Activated CD4-positive, alpha-beta T cell treated with anti-CD3 and anti-CD28 coated beads, Interleukin-2, Interleukin-6, amounts not matched to agents 100 ng/mL and 50 ng/mL, durations not matched to agents 16 hours and 8 hours (primary cell): ENCODE measurements at regions not wholly inside any gene's neighbourhood (a gene's known extent, or its start where the extent isn't known, plus 50 kb on each side); places are given as distances from the start of the nearest gene placed in this dataset.
A peak's percentile ranks its signal among the peaks of the same experiment; 100 is the strongest.
"Not testable (repeated sequence)": the region's sequence is repeated elsewhere in the genome, so short reads cannot be mapped to it uniquely, and the experiment has no call there.

Source experiments
- DNase-seq: peaks from one replicate; pipeline ENCODE4 v3.0.0-alpha.2; 2020

DNA sequence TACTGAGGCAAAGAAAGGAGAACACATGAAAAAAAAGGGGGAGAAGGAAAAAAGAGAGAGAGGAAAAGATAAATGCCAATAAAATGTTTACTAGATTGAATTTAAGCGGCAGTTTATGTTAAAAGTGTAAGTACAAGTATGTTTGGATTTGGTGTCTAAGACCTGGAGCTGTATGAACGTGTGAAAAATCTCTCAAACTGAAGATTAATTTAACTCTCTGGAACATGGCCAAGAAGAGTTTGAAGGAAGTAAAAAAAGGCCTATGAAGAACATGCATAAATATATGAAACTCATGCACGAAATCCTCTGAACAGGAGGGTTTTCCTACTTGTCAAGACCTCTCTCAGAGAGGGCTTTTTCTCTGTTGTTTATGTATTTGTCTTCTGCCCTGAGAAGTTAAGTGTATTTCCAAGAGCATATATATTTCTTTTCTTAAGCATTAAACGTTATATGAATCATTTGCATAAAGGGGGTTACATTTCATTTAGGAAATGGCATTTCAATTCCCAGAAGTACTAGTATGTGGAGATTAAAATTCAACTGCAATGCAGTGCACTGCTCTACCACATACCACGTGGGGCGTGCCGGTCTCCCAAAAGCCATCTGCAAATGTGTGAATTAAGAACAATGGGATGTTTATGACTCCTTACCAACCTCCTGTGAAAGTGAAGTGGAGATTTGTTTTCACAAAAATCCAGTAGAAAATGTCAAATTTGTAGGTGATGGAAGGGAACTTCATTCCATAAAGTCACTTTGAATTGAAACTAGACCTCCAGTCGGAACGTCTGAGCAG, 281.1 kb upstream of the TRIB2 start:
- no peak for DNase-seq

DNA sequence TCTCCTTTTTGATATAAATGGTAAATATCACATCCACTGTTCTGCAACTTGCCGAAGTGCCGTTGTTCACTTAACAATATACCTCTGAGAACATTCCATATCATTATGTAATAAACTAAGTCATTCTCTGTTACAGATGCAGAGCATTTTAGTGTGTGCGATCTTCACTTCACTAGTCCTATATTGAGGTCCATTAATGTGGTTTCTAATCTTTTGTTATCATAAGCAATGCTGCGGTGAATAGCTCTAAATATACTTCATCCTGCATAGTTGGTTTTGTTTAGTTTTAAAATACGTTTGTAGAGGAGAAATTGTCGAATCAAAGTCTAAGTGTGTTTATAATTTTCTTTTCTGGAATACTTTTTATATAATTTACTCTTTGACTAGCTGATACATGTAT, 280.3 kb upstream of the TRIB2 start:
- DNase-seq, result no peak

DNA sequence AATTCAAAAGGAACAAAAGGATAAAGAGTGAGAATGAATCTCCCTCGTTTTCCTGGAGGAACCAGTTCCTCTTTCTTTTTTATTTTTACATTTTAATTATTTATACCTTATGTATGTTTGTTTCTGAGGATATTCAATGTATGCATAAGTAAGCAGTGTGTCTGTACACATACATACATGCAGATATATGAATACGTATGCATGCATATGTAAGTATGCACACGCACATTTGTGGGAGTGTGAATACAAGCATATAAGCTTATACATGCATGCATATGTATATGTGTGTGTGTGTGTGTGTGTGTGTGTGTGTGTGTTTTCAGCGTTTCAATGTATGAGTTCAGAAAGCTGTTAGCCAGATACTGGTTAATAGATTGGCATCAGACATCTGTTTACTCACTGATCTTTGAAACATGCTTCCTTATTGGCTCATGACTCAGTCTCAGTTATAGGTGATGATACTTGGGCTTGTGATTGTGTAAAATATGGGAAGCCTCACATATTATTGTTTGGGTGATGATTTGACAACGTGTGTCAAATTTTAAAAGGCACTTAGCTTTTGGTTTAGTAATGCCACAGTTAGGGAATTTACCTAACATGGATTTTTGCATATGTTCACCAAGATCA, 279.7 kb upstream of the TRIB2 start:
- no peak for DNase-seq

DNA sequence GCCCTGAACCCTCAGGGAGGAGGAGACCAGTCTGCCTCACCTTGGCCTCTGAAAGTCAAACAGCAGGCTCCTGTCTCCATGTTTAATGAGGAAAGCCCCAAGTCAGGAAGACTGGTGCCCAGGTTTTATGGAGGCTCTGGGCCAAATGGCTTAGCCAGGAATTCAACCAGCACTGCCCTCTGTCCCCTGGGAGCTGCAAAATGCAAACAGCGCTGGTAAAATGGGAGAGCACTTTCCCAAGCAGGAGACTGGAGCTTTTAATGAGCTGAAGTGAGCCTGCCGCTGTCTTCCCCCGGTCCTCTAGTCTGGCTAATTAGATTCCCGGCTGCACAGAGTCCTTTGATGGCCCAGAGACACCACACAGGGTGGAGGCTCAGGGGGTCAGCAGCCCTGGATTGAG, 276.0 kb upstream of the TRIB2 start:
- DNase-seq, result no peak

DNA sequence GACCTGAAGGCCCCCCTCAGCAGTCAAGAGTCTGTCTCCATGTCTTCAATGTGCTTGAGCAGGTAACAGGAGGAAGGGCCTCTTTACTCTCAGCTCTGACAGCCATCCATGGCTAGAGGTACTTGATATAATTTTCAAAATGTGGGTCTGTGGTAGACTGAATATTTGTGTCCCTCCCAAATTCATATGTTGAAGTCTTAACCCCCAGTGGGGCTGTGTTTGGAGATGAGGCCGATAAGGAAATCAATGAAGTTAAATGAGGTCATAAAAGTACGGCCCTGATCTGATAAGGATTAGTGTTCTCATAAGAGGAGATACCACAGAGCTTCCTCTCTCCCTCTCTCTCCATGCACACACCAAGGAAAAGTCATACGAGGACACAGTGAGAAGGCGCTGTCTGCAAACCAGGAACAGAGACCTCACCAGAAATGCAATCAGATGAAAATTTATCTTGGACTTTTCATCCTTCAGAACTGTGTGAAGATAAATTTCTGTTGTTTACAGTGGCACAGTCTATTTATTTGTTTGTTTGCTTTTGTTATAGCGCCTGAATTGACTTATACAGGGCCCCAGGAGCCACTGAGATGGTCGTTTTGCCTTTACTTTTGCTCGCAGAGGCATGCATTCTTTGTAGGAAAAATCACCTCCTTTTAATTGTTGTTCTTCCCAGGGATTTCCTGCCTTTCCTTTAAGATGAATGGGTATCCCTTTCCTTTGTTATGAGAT, 274.8 kb upstream of the TRIB2 start:
- DNase-seq, result no peak

DNA sequence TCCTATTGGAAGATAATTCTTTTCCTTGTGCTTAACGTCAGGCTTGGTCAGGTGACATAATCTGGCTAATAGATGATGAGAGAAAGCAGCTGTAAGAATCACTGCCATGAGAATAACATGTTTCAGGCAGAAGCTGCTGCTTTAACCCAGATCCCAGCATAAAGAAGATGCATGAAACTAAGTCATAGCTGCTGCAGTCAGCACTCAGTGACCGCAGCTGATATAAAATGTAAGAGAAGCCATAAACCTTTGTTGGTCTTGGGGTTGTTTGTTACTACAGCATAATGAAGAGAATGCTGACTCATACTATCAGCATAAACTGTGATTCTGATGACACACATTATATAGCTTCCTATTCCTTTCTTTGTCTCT, 274.3 kb upstream of the TRIB2 start:
- no peak for DNase-seq

DNA sequence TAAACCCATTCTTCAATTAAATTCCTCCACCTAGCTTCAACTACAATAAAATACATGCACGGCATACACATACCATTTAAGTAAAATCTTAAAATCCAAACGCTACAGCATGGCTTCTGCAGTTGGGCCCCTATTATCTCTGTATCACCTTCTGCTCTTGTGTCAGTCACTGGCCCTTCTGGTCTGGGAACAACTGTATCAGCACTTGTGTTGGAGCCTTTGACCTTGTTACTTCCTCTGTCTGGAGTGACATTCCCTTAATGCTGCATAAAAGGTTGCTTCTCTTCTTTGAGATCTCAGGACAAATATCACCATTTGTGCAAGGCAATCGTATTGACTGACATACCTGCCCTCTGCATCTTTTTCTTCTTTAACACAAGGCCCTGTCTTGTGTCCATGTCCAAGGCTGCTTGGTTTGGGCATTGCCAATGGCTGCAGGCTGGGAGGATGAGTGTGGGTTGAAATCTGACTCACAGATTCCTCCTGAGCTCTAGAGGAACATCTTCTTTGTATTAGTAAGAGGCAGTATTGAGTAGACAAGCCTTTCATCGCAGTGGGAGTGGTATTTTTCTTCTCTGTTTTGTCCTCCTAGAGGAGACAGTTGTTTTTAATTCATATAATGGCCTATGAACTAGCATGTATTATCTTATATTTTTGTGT, 267.8 kb upstream of the TRIB2 start:
- DNase-seq, result no peak

DNA sequence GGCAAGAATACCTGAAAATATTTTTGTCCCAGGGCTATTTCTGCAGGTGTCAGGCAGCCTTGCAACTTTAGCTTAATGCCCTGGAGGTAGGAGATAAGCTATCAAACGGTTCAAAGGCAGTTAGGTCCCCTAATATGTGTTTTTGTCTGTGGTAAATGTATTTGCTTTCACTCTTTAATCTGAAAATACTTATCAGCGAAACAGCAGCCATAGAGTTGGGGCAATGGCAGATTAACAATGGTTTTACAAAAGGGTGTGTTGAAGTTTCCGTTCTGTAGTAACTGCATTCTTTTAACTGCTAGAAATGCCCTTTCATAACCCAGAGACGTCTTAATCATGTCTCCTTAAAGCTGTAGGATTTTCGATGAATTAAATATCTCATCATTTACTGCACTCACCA, 265.0 kb upstream of the TRIB2 start:
- DNase-seq, result peak; percentile 1

DNA sequence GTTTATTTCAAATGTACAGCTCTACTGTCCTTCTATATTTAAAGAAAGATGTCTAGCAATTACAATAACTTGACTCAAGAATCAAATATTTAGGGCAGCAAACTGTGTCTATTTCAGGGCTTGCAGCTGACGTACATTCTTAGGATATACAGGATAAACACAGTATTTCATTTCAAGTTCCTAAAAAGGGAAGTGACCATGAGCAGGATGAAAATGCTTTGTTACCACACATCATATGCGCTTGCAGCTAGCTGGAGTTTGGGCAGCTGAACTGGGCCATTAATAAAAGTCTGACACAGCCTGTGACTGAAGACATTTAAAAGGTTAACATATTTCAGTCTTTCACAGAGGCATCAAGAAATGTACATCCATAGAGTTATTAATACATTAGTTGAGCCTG, 264.6 kb upstream of the TRIB2 start:
- DNase-seq, result no peak

DNA sequence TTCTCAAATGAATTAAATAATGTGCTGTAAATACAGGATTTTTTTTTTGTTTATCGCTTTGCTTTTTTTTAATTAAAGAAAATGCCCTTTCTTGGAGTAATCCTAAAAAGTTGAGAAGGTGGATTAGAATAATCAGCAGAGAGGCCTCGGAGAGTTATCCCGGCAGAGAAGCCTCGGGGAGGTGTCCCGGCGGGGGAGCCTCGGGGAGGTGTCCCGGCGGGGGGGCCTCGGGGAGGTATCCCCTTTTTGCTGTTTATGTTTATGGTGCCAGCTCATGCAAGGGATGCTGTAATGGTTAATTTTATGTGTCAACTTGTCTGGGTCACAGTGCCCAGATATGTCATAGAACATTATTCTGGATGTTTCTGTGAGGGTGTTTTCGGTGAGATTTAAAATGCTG, 263.0 kb upstream of the TRIB2 start:
- no peak for DNase-seq

DNA sequence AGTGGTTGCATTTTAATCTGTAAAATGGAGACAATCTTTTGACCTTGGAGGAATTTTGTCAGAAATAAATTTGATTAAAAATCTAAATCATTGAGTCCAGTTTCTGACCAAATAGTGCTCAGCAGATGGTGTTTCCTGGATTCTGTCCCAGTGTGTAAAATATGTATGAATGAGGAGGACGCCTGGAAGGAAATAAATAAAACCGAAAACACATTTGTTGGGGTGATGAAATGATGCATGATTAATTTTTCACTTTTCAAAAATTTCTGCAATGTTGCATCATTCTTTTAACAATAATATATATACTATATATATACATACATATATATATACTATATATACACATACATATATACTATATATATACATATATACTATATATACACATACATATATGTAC, 261.1 kb upstream of the TRIB2 start:
- no peak for DNase-seq

DNA sequence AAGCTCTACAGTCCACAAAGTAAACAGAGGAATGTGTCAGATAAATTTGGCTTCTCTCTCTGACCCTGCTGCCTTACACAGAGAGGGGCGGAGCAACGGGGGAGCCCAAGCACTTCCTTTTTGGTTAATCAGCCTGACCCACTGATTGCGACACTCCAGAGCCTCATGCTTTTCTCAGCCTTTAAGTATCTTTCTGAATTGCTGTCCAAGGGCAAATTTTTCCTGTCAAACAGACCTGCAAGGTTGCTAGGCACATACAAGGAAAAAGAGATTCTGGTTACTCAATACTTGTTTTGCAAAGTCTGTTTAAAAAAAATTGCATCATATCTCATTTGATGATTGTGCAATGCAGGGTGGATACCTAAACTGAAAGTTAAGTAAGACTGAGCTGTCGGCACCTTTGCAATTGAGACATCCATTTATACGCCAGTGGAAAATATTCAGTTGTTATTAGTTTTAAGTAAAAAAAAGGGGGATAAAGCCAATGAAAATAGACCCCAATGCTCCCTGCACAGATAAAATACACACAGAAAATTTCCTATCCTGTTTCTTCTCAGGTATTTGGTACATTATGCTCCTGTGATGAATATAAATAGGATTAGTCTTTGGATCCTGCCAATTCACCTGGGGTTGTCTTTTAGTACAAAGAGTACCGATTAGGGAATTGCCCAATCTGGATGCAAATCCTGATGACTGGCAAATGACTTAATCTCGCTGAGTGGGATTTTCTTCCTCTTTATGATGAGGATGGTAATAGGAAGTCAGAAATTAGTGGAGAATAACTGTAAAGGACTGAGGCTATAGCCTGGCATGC, 260.2 kb upstream of the TRIB2 start:
- peak; percentile 86 for DNase-seq

DNA sequence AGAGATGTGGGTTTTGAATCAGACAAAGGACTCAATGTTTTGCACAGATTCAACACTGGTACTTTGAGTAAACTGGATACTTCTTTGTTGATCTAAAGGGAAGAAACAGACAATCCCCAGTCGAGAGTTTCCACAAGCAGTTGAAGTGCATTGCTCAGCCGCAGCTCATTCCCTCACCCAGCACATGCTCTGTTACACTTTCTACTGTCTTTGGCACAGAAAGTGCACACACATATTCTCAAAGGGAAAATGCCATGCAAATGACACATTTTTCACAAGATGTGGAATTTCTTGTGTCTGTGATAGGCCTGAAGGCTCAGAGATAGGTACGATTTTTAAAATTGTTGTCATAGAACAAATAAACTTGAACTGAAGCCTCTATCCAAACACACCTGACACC, 258.9 kb upstream of the TRIB2 start:
- DNase-seq, result no peak

DNA sequence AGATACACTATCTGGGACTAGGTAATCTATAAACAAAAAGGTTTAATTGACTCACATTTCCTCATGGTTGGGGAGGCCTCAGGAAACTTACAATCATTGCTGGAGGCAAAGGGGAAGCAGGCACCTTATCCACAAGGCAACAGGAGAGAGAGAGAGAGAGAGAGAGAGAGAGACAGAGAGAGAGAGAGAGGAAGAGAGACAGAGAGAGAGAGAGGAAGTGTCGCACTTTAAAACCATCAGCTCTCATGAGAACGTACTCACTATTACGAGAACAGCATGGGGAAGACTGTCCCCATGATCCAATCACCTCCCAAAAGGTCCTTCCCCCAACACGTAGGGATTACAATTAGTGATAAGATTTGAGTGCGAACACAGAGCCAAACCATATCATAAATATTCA, 253.5 kb upstream of the TRIB2 start:
- no peak for DNase-seq

DNA sequence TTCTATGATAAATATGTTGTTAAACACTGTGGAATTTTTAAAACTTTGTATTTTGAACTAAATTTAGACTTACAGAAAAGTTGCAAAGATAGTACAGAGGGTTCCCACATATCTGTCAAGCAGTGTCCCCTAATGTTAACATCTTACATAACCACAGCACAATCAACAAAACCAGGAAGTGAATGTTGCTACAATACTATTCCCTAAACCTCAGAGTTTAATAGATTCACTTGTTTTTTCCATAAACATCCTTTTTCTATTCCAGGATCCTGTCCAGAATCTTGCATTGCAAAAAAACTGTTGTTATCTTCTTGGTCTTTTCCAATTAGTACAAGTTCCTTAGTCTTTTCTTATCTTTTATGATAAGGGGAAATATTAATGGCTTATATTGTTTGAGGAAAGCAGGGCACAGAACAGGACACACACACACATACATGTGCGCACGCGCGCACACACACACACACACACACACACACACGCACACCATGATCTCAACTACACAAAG, 251.1 kb upstream of the TRIB2 start:
- no peak for DNase-seq

DNA sequence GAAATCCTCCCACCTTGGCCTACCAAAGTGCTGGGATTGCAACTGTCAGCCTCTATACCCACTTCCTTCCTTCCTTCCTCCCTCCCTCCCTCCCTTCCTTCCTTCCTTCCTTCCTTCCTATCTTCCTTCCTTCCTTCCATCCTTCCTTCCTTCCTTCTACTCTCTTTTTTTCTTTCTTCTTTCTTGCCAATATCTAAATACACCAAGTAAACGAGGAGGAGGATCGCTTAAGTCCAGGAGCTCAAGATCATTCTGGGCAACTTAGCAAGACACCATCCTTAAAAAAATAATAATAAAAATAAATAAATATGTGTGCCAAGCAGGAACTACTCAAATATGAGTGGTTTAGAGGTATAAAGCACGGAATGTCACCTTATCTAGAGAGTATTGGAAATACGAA, 249.4 kb upstream of the TRIB2 start:
- no peak for DNase-seq

DNA sequence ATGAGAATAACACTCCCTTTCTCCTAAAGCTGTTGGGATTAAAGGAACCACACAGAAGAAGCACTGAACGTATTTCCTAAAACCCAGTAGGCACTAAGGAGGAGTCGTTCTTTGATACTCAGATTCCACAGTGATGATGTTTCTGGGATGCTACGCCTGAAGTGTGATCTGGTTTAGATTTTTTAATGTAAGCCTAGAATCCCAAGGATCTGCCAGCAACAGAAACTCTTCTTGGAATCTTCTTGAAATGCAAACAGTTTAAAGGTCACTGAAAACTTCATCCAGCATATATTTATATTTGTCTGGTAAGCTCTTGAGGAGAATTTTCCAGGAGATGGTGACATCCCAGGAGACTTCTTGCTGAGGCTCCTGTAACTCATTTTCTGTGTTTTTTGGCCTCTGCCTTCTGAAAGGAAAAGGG, 247.6 kb upstream of the TRIB2 start:
- DNase-seq, result no peak

DNA sequence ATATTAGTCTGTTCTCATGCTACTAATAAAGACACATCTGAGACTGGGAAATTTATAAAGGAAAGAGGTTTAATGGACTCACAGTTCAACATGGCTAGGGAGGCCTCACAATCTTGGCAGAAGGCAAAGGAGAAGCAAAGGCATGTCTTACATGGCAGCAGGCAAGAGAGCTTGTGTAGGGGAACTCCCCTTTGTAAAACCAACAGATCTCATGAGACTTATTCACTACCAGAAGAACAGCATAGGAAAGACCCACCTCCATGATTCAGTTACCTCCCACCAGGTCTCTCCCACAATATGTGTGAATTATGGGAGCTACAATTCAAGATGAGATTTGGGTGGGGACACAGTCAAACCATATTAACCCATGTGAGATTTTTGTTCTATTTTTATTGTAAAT, 244.5 kb upstream of the TRIB2 start:
- DNase-seq, result not testable (repeated sequence)

DNA sequence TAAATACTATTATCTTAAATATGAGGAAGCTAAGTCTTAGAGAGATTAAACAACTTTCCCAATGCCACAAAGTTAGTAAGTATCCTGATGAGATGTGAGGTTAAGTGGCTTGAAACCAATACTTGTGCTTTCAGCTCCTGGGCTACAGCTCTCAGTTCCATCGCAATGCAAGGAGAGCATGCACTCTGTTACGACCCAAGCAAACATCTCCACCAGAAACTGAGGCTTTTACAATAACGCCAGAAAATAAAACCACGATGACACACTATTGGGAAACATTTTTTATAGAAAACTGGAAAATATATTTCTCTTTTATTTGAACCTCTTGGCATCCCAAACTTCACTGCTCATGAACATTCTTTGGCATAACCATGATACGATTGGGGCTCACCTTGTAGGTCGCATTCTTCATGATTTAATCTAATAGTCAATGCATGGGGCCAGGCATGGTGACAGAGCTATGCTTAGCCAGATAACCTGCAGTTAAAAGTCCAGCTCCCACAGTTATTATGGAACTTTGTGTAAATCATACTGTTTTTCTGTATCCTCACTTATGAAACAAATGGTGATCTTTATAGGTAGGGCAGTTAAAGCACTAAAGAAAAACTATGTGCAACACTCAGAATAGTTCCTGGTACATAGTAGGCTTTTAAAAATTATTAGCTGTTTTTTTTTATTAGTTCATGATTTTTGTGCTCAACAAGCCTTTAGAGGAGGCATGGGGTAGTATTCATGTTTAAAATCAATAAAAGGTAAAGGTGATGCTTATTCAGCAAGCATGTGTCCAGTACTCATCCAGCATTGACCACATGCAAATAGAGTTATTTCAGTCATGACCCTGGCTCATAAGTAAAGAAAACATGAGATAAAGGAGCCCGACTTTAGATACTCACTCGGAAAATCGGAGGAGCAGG, 238.3 kb upstream of the TRIB2 start:
- no peak for DNase-seq

DNA sequence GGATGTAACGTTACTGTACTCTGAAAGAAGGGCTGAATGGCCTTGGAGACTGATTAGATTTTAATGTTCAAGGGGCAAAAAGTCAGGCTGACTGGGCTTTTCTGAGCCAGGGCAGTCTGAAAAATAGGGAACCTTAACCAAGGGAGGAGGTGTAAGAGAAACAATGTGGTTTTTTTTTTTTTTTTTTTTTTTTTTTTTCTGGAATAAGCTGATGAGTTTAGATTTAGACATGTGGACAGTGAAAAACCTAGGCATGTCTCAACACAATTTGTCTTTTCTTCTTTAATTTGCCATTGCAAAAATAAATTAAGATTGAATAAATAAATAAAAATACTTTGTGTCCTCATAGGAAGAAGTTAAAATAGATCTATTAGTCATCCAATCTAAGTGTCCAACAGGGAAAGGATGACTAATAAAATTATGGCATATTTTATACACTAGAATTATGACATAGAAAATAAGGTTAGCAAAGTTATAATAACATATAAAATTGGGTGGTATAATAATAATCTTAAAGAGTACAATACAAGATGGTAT, 237.6 kb upstream of the TRIB2 start:
- DNase-seq, result no peak

DNA sequence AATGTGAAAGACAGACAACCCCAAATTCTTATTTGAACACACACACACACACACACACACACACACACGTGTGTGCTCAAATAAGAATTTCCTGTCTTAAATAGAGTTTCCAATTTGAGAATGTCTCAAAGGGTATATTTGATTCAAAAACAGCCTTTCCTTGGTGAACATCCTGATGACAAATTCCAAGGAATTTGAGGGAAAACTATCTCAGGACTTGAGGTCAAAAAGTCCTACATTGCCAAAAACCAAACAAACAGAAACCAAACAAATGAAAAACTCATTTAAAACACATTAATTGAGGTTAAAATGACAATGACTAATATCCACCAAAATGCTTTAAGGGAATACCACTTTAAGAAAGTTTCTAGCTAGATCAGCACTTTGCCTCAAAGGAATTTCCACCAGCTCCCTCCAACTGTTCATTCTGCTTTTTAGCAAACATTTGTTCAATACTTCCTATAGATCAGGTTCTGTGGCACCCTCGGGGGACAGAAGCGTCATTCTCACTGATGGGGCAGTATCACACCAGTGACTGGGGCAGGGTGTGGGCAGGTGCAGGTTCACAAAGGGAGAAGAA, 232.1 kb upstream of the TRIB2 start:
- DNase-seq, result no peak
